Neural progenitor cell (in vitro differentiated cells): ENCODE measurements at regions not wholly inside any gene's neighbourhood (a gene's known extent, or its start where the extent isn't known, plus 50 kb on each side); places are given as distances from the start of the nearest gene placed in this dataset.

Experiments
- DNase-seq: peaks from one replicate; pipeline ENCODE4 v3.0.0-alpha.2; 2016; ENCODE audit warnings: low spot score
- H2AFZ ChIP-seq: fragments of 200-600 bp; sonication (generic); replicated peaks from 2 replicates; pipeline ENCODE4 v1.6.1; 2016; ENCODE audit warnings: antibody characterized with exemption
- H3F3A ChIP-seq: fragments of 200-600 bp; sonication (generic); 2 replicates; pipeline ENCODE4 v1.6.1; 2016; ENCODE audit warnings: antibody characterized with exemption, low read depth
- H3K27ac ChIP-seq: fragments of 200-600 bp; sonication (generic); 2 replicates; pipeline ENCODE4 v1.5.1; 2016; ENCODE audit warnings: mild to moderate bottlenecking
- H3K27me3 ChIP-seq: fragments of 200-600 bp; sonication (generic); 2 replicates; pipeline ENCODE4 v1.6.1; 2016; ENCODE audit warnings: mild to moderate bottlenecking, moderate library complexity
- H3K36me3 ChIP-seq: fragments of 200-600 bp; sonication (generic); 2 replicates; pipeline ENCODE4 v1.5.1; 2016
- H3K4me1 ChIP-seq: fragments of 200-600 bp; sonication (generic); 2 replicates; pipeline ENCODE4 v1.6.1; 2016; ENCODE audit warnings: mixed run types
- H3K4me2 ChIP-seq: fragments of 200-600 bp; sonication (generic); 2 replicates; pipeline ENCODE4 v1.6.1; 2016
- H3K4me3 ChIP-seq: fragments of 200-600 bp; sonication (generic); 2 replicates; pipeline ENCODE4 v1.5.1; 2016
- H3K79me2 ChIP-seq: fragments of 200-600 bp; sonication (generic); 2 replicates; pipeline ENCODE4 v1.6.1; 2016; ENCODE audit warnings: low read depth
- H3K9ac ChIP-seq: fragments of 200-600 bp; sonication (generic); 2 replicates; pipeline ENCODE4 v1.6.1; 2016
- H3K9me3 ChIP-seq: fragments of 200-600 bp; sonication (generic); 2 replicates; pipeline ENCODE4 v1.5.1; 2016; ENCODE audit warnings: low read depth
- H4K20me1 ChIP-seq: fragments of 200-600 bp; sonication (generic); 2 replicates; pipeline ENCODE4 v1.6.1; 2016; ENCODE audit warnings: low read depth
- H3K27ac Mint-ChIP-seq: 3 replicates; pipeline ENCODE4 v1.8.0; 2021; ENCODE audit warnings: mixed read lengths
- H3K27me3 Mint-ChIP-seq: 2 replicates; pipeline ENCODE4 v1.8.0; 2022; ENCODE audit warnings: low read depth, mild to moderate bottlenecking, inconsistent platforms, moderate library complexity, mixed read lengths; ENCODE audit not compliant: insufficient read depth
- H3K36me3 Mint-ChIP-seq: 3 replicates; pipeline ENCODE4 v1.8.0; 2021; ENCODE audit warnings: mixed read lengths
- H3K4me1 Mint-ChIP-seq: 3 replicates; pipeline ENCODE4 v1.8.0; 2021; ENCODE audit warnings: mixed read lengths
- H3K4me3 Mint-ChIP-seq: 3 replicates; pipeline ENCODE4 v1.8.0; 2021; ENCODE audit warnings: mild to moderate bottlenecking, moderate library complexity, mixed read lengths
- H3K9me3 Mint-ChIP-seq: 3 replicates; pipeline ENCODE4 v1.8.0; 2020; ENCODE audit warnings: mixed read lengths
- EZH2 ChIP-seq: fragments of 200-600 bp; sonication (generic); IDR thresholded peaks from 2 replicates; pipeline ENCODE4 v1.6.1; 2017; ENCODE audit warnings: antibody characterized with exemption, mild to moderate bottlenecking, moderate library complexity
- EZH2phosphoT487 ChIP-seq: fragments of 200-600 bp; sonication (generic); IDR thresholded peaks from 2 replicates; pipeline ENCODE4 v1.6.1; 2017; ENCODE audit warnings: antibody characterized with exemption
- TF ChIP-seq, protein P1 (sequence below): fragments of 200-600 bp; sonication (generic); IDR thresholded peaks from 2 replicates; pipeline ENCODE4 v1.5.1; 2017; ENCODE audit warnings: antibody characterized with exemption, mild to moderate bottlenecking

- H3K4me3 Mint-ChIP-seq, result no peak overlapping the region
- no peaks in the 10 kb centered on the region for H3K27me3 Mint-ChIP-seq
- TF ChIP-seq EZH2, result no peak
- TF ChIP-seq EZH2phosphoT487, result no peak
- TF ChIP-seq, protein P1, sequence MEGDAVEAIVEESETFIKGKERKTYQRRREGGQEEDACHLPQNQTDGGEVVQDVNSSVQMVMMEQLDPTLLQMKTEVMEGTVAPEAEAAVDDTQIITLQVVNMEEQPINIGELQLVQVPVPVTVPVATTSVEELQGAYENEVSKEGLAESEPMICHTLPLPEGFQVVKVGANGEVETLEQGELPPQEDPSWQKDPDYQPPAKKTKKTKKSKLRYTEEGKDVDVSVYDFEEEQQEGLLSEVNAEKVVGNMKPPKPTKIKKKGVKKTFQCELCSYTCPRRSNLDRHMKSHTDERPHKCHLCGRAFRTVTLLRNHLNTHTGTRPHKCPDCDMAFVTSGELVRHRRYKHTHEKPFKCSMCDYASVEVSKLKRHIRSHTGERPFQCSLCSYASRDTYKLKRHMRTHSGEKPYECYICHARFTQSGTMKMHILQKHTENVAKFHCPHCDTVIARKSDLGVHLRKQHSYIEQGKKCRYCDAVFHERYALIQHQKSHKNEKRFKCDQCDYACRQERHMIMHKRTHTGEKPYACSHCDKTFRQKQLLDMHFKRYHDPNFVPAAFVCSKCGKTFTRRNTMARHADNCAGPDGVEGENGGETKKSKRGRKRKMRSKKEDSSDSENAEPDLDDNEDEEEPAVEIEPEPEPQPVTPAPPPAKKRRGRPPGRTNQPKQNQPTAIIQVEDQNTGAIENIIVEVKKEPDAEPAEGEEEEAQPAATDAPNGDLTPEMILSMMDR, result no peak
- H3K27ac ChIP-seq, result no peak overlapping the region
- no peaks in the 10 kb centered on the region for H3K36me3 ChIP-seq
- no peaks in the 10 kb centered on the region for H3K9me3 Mint-ChIP-seq
- no peak for DNase-seq
- H3K4me2 ChIP-seq, result no peak overlapping the region
- H3K79me2 ChIP-seq, result no peaks in the 10 kb centered on the region
- no peaks in the 10 kb centered on the region for H3K4me1 ChIP-seq
- H3K27ac Mint-ChIP-seq, result no peak overlapping the region
- H3K4me1 Mint-ChIP-seq, result no peaks in the 10 kb centered on the region
- no peak overlapping the region for H3K4me3 ChIP-seq
- no peaks in the 10 kb centered on the region for H3F3A ChIP-seq
- no peaks in the 10 kb centered on the region for H3K36me3 Mint-ChIP-seq
- H3K9ac ChIP-seq, result no peak overlapping the region
- no peak overlapping the region for H2AFZ ChIP-seq
- H4K20me1 ChIP-seq, result no peaks in the 10 kb centered on the region
- no peaks in the 10 kb centered on the region for H3K27me3 ChIP-seq
- H3K9me3 ChIP-seq, result no peaks in the 10 kb centered on the region
These were observed 146.1 kb downstream of the KLF5 start for GRCh38 chr13:73204952-73205351.

DNA sequence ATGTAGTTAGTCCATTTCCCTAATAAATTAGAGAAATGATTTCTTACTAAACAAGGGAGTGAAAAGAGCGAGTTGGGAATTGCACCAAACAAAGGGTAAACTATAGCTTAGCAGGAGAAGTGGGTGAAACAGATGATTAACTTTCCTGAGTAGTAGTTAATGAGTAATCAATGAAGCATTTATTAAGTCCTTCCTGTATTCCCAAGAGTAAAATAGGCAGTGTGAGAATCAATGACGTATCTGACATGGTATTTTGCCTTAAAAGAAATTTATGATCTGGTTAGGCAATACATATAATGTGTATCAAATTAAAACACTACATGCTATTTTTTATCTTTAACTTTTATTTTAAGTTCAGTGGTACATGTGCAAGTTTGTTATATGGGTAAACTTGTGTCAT lies 142.8 kb downstream of the KLF5 start:
- Histone ChIP-seq H3K79me2 (no peaks in the 10 kb centered on the region), H3K4me3 (no peak overlapping the region), H3K27ac (no peak overlapping the region), H3K4me2 (no peak overlapping the region), H3K27me3 (no peaks in the 10 kb centered on the region), H3K9me3 (no peaks in the 10 kb centered on the region), H3K36me3 (no peaks in the 10 kb centered on the region), H3F3A (no peaks in the 10 kb centered on the region), H3K9ac (no peak overlapping the region), H3K4me1 (no peaks in the 10 kb centered on the region), H4K20me1 (no peaks in the 10 kb centered on the region), H2AFZ (no peak overlapping the region)
- TF ChIP-seq EZH2, result no peak
- TF ChIP-seq, protein P1, result no peak
- no peak for TF ChIP-seq EZH2phosphoT487
- Mint-ChIP-seq H3K9me3 (no peaks in the 10 kb centered on the region), H3K4me3 (no peak overlapping the region), H3K36me3 (no peaks in the 10 kb centered on the region), H3K4me1 (no peaks in the 10 kb centered on the region), H3K27me3 (no peaks in the 10 kb centered on the region), H3K27ac (no peak overlapping the region)
- no peak for DNase-seq

DNA sequence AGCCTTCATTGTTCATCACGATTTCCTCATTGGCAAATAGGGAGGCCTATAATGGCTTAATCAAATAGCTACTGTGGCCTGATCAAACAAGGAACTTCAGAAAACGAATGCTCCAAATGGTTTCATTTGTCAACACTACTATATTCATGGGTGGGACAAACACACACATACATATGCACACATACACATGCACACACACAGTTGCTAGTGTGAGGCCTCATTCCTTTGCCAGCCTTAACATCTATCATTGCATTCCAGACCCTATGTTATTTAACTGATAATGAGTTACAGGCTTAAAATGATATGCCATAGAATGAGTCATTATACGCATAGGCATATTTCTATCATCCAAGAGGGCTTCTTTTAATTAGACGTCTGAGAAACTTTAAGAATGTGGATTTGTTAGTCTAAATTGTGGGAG lies 140.2 kb downstream of the KLF5 start:
- Mint-ChIP-seq H3K9me3 (no peaks in the 10 kb centered on the region), H3K4me1 (no peaks in the 10 kb centered on the region), H3K4me3 (no peak overlapping the region), H3K27ac (no peak overlapping the region), H3K27me3 (no peaks in the 10 kb centered on the region), H3K36me3 (no peaks in the 10 kb centered on the region)
- H3K4me2 ChIP-seq, result no peak overlapping the region
- no peak overlapping the region for H2AFZ ChIP-seq
- H3K79me2 ChIP-seq, result no peaks in the 10 kb centered on the region
- no peak overlapping the region for H3K9ac ChIP-seq
- no peaks in the 10 kb centered on the region for H3K4me1 ChIP-seq
- H3F3A ChIP-seq, result no peaks in the 10 kb centered on the region
- no peak overlapping the region for H3K27ac ChIP-seq
- H3K9me3 ChIP-seq, result no peaks in the 10 kb centered on the region
- H3K4me3 ChIP-seq, result no peak overlapping the region
- DNase-seq, result no peak
- TF ChIP-seq, protein P1, result no peak
- TF ChIP-seq EZH2, result no peak
- no peaks in the 10 kb centered on the region for H3K36me3 ChIP-seq
- H3K27me3 ChIP-seq, result no peaks in the 10 kb centered on the region
- no peaks in the 10 kb centered on the region for H4K20me1 ChIP-seq

DNA sequence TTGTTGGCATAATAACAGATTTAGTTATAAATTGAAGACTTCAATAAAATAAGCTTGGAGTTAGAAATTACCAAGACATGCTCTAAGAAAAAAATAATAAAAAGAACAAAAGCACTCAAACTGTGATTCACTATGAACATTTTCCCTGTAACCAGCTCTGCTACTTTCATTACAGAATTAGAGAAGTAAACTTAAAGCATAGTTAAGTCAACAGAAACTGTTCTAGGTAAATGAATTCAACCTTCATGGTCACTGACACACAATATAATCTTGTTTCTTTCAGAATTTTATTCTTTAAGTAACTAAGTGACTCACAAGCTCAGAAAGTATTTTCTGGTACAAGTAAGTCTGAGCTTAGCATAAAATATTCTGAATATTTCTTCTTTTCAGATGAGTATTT lies 136.3 kb downstream of the KLF5 start:
- no peak overlapping the region for H2AFZ ChIP-seq
- no peaks in the 10 kb centered on the region for H3K9me3 ChIP-seq

More for the DNA sequence above, 136.3 kb downstream of the KLF5 start:
- Histone ChIP-seq H3K4me3 (no peak overlapping the region), H3K79me2 (no peaks in the 10 kb centered on the region), H3F3A (peaks cover 5% of the 10 kb centered on the region), H3K27me3 (no peaks in the 10 kb centered on the region), H4K20me1 (no peaks in the 10 kb centered on the region), H3K36me3 (no peaks in the 10 kb centered on the region), H3K27ac (no peak overlapping the region), H3K9ac (no peak overlapping the region), H3K4me1 (peaks cover 7% of the 10 kb centered on the region), H3K4me2 (no peak overlapping the region)
- TF ChIP-seq, protein P1, result no peak
- TF ChIP-seq EZH2phosphoT487 (no peak), EZH2 (no peak)
- Mint-ChIP-seq H3K9me3 (no peaks in the 10 kb centered on the region), H3K4me3 (no peak overlapping the region), H3K36me3 (no peaks in the 10 kb centered on the region), H3K27ac (no peak overlapping the region), H3K4me1 (peaks cover 2% of the 10 kb centered on the region), H3K27me3 (no peaks in the 10 kb centered on the region)
- DNase-seq, result no peak
